GM19397 (cell line): ENCODE measurements at regions not wholly inside any gene's neighbourhood (a gene's known extent, or its start where the extent isn't known, plus 50 kb on each side); places are given as distances from the start of the nearest gene placed in this dataset.
"Not testable (repeated sequence)": the region's sequence is repeated elsewhere in the genome, so short reads cannot be mapped to it uniquely, and the experiment has no call there.

Experiments
- ATAC-seq: cut with Tn5 transposase; IDR thresholded peaks from one replicate; pipeline ENCODE4 v1.9.1; 2021; ENCODE audit warnings: mild to moderate bottlenecking, moderate library complexity; ENCODE audit not compliant: unreplicated experiment

GRCh38 chr22:47879346-47879745 lies 1116.9 kb downstream of the TBC1D22A start:
- no peak for ATAC-seq

- no peak for ATAC-seq
These were observed 1116.0 kb downstream of the TBC1D22A start for GRCh38 chr22:47878460-47878859.

DNA sequence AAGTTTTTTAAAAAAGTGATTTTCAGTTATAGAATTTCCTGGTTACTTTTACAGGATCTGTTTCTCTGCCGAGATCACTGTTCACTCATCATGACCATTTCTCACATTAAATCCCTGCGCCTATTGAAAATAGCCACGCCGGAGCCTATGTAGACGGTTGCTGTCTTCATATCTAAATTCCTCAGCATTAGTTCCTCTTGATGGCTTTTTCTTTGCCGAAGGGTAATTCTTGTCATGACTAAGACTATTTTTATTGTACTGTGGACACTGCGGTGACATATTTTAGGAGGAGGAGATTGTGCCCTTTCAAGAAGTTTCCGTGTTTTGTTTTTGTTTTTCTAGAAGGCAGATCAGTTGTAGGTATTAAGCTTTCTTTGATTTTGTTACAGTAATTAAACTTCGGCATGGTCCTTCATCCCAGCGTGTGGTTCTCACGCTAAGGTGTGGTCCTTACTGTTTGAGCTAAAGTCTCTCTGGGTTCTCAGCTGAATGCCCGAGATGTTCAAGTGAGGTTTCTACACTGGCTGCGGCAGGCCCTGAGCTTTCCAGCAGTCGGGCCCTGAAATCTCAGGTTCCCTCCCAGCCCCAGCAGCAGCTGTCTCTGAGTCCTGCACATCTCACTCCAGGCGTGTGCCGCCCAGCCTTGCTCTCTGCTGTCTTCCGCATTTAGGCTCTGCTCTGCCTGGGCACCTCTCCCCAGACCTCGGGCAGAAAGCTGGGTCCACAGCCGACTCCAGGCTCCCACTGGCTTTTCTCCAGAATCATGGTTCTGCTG lies 1110.5 kb downstream of the TBC1D22A start:
- no peak for ATAC-seq

DNA sequence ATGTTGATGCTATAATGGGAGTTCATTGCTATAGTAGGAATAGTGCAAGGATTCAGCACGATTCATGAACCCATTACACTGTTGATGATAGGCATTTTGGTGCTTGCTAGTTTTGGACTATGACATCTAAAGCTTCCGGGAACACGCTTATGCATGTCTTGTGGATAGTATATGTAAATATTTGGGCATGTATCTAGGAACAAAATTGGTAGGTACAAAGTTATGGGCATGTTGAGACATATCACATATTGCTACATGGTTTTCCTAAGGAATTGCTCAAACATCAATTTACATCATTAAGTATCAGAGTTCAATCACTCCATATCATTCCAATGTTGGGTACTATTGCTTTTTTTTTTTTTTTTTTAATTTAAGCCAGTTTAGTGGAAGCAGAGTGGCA lies 1103.2 kb downstream of the TBC1D22A start:
- no peak for ATAC-seq

DNA sequence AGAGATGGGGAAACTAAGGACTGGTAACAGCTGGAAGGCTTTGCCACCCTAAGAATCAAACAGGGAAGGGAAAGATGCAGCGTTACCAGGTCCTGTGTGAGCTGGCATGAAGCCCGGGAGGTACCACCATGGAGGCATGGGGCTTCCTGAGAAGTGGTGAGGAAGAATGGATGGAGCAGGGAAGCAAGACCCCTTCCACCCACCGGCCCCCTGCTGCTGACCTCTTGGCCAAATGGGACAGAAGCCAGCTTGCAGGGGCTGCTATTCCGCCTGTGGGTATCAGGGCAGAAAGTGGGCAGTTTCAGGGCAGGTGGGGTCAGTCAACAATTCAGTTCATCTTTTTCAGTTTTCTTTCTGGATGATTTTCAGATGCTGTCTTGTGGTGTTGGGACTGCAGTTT lies 1099.9 kb downstream of the TBC1D22A start:
- ATAC-seq = no peak

GRCh38 chr22:47860907-47861306 lies 1098.5 kb downstream of the TBC1D22A start:
- not testable (repeated sequence) for ATAC-seq

DNA sequence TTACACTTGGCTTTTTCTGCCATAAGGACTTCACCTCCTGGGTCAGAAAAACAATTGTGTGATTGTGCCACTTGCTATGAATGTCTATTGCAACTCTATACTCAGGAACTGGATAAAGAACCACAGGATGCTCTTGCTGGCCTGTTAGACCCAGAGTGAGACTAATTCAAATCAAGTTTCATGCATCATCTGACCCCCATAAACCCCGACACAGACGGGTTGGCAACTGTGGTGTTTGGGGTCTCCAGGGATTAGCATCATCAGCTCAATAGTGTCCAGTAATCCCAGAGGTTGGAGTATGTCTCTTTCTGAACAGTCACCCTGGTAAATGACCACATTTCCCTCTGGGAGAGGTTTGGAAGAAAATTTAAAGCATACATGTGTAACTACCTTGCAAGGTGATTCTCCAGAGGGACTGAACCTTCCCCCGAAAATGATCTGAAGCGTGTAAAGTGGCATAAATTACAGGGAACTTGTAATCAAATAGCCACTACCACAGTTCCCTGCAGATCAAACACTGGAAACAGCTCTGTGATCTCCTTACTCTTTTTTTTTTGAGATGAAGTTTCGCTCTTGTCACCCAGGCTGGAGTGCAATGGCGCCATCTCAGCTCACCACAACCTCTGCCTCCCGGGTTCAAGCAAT lies 1097.6 kb downstream of the TBC1D22A start:
- ATAC-seq = no peak

DNA sequence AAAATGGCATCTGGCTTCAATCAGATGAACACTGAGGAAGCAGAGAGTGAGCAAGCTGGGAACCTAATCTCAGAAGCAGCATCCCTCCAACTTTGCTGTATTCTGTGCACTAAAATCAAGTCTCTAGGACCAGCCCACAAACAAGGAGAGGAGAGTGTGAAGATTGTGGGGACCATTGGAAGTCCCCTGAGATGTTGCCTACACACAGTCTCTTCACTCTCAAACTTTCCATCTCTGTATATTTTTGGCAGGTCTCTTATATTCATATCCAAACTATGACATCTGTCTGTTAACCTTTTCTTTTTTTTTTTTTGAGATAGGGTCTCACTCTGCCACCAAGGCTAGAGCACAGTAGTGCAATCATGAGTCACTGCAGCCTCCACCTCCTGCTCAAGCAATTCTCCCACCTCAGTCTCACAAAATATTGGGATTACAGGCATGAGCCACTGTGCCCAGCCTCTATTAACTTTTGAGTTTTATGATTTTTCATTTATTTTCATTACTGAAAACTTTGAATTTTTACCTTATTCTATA lies 1096.4 kb downstream of the TBC1D22A start:
- no peak for ATAC-seq

GRCh38 chr22:47854680-47855079 lies 1092.2 kb downstream of the TBC1D22A start:
- no peak for ATAC-seq

GRCh38 chr22:47854251-47854650 lies 1091.8 kb downstream of the TBC1D22A start:
- no peak for ATAC-seq

GRCh38 chr22:47853750-47854149 lies 1091.3 kb downstream of the TBC1D22A start:
- no peak for ATAC-seq

DNA sequence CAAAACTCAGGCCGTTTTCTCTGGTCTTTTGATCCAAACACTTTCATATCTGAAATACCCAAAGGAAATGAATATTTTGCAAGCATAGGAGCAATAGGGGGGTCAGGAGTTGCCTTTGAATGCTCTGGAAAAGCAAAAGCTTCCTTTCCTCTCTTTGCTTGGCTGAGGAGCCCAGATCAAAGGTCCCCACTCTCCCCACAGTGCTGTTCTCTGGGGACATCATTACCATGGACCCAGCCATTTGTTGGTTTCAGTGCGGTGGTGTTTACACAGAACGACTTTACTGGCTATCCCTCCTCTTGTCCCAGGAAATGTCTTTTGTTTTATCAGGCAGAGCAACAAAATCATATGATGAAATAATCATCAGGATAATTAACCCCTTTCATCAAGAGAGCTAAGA lies 1089.1 kb downstream of the TBC1D22A start:
- no peak for ATAC-seq

DNA sequence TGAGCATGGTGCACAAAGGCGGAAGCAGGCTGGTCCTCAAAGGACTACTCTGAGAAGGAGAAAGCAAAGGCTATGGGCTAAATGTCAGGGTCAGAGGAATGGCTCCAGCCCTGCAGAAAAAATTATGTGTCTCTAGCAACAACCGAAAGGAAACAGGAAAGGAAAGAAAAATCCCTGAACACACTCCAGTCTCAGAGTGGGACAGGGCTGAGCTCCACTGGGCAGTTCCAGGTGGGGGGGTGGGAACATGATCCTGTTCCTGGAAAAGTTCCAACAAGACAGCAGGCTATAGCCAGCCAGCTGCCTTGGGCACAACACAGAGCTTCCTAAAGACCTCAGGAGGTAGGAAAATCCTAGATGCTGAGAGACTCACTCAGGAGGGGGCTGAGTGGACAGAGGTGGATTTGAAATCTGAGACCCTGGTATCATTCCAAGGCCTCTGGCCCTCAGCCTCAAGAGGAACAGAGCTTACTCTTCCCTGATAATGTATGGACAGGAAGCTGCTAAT lies 1088.2 kb downstream of the TBC1D22A start:
- ATAC-seq = no peak

DNA sequence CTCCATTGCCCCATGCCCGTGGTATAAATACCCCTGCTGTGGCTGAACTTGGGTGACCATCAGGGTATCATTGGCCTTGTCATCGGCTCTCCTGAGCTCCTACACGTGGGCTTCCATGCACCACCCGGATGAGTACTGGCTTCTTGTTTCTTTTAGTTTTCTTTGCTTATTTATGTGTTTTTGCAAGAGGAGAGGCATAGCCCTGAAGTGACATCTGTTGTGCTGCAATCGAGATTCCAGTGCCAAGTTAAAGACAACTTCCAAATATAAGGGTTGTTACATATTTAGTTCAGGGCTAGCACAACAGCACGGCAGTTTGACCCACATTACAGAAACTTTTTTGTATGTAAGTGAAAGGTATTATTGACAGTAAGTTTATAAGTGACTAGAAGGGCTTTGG lies 1087.1 kb downstream of the TBC1D22A start:
- ATAC-seq = no peak

- no peak for ATAC-seq
These were observed 1085.9 kb downstream of the TBC1D22A start for GRCh38 chr22:47848184-47848920.

DNA sequence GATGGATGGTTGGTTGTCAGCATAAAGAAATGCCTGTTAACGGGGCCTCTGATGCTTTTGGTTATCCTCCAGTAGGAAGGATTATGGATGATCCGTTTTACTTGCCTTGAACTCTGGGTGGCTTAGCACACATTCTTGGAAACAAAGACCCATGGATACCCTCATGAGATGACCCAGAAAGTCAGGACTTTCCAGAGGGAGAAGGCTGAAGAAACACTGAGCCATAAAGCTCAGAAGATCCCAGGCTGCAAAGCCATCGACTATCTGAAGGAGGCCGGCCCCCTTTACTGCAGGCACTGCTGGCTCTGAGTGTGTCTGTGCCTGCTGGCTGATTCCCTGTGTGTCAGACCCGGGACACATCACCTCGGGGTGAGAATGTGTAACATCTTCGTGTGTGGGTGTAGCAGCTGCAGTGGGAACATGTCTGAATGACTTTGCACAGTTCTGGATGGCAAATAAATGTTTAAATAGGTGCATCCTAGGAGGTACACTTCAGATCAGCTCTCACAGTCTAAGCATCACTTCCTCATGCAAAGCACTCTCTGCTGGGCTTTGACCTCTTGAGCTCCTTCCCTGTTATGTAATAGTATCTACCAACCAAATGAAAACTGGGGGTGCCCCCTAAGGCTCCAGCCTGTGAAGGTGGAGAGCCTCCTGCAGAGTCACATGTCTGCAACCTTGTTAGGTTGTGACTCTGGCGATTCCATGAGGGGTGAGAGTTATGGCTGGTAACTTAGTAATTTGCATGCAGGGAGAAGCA lies 1084.9 kb downstream of the TBC1D22A start:
- no peak for ATAC-seq

- ATAC-seq = no peak
These were observed 1083.8 kb downstream of the TBC1D22A start for GRCh38 chr22:47846206-47846605.

GRCh38 chr22:47842119-47842518 lies 1079.7 kb downstream of the TBC1D22A start:
- no peak for ATAC-seq

DNA sequence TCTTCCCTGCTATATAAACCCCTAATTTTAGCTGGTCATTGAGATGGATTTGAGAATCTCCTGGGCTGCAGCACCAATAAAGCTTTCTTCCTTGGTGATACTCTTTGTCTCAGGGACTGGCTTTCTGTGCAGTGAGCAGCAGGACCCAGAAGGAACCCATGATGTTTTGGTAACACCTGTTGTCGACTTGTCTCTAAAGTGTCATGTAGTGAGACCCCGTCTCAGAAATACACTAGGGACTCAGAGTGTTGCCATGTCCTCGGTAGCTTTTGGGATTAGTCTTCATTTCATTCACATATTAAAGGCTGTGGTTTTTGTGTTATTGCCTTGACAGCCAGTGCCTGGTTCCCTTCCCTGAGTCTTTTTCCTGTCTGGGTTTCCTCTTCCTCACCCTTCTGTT lies 1078.7 kb downstream of the TBC1D22A start:
- ATAC-seq = no peak

DNA sequence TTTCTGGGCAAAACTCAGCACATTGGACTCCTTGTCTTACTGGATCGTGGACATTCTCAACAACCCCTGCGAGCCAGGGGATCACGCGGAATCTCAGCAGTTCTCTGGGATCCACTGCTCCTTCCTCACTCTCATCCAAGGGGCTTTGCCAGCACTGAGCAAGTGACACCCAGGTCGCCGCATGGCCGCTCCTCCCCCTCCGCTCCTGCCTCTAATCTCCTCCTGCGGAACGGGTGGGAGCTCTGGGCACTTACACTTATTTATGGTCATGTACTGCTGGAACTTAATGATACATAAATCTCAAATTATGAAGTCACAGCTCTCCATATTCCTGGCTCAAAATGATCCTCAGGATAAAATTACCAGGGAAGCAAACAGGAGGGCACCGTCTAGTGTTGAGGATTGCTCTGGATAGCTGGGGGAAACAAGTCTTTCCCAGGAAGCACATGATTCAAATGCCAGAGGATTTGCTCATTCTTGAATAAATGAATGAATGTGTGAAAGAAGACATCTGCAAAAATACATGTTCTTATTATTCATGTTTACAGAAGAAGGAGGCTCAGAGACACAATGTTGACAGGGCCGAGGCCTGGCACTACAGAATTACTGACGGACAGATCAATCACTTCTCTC lies 1077.3 kb downstream of the TBC1D22A start:
- no peak for ATAC-seq
